GM12872 (cell line): ENCODE measurements at regions not wholly inside any gene's neighbourhood (a gene's known extent, or its start where the extent isn't known, plus 50 kb on each side); places are given as distances from the start of the nearest gene placed in this dataset.

Experiments used
- CTCF ChIP-seq: IDR thresholded peaks from 3 replicates; pipeline ENCODE4 v1.5.1; 2011; ENCODE audit warnings: low read depth, mild to moderate bottlenecking, low read length, moderate library complexity; ENCODE audit not compliant: insufficient read depth

GRCh38 chr10:130726996-130727725 lies 584.4 kb downstream of the TCERG1L start:
- no peak for TF ChIP-seq CTCF

- no peak for TF ChIP-seq CTCF
Measured at GRCh38 chr10:130727766-130728490, 583.6 kb downstream of the TCERG1L start.

GRCh38 chr10:130728531-130729215 lies 582.8 kb downstream of the TCERG1L start:
- no peak for TF ChIP-seq CTCF

- TF ChIP-seq CTCF = no peak
Measured at GRCh38 chr10:130729876-130730275, 581.6 kb downstream of the TCERG1L start.

- TF ChIP-seq CTCF = no peak
Measured at GRCh38 chr10:130737186-130737585, 574.3 kb downstream of the TCERG1L start.

DNA sequence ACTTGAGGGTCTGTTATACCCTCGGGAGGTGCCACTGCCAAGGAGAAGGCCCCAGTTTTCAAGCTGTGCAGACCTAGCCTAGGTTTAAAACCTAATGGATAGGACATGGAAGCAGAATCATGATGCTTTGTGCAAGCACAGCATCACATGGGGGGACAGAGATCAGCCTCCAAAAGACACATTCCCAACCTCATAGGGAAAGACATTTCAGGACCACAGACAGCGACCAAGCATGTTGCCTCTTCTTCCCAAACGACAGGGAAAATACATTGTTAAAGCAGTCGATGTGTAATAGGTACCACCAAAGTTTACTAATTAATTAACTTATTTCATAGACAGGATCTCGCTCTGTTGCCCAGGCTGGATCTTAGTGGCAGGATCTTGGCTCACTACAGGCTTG lies 573.9 kb downstream of the TCERG1L start:
- TF ChIP-seq CTCF = no peak

DNA sequence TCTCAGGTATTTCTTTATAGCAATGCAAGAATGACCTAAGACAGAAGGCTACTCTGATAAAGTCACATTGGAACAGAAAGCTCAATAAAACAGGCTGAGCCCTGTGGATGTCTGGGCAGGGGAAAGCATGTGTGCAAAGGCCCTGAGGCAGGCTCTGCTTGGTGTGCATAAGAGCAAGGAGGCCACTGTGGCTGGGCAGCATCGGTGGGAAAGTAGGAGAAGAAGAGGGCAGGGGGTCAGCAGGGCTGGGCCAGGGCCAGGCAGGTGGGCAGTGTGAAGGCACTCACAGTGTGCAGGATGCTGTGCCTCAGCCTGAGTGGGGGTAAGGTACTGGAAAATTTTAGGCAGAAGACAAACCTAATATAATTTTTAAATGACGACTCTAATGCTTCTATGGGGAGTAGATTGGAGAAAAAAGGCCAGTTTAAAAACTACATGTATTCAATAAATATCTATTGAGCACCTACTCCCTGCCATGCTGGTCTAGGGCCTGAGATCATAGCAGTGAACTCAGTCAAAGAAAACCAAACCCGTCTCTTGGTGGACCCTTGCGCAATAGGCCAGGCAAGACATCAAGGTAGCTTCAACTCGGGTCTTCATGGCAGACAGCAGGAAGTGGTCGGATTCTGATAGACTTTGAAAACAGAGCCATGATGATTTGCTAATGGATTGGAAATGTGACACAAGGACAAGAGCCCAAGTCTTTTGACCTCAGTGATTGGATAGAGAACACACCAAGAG lies 572.3 kb downstream of the TCERG1L start:
- TF ChIP-seq CTCF = no peak
